Skeletal muscle tissue (tissue), 3 donors: ENCODE measurements at regions not wholly inside any gene's neighbourhood (a gene's known extent, or its start where the extent isn't known, plus 50 kb on each side); places are given as distances from the start of the nearest gene placed in this dataset.
A peak's percentile ranks its signal among the peaks of the same experiment; 100 is the strongest.

Source experiments
- H3K27ac ChIP-seq: one replicate; pipeline ENCODE4 v1.7.0; 2013; ENCODE audit warnings: mild to moderate bottlenecking, low read depth, low read length, inconsistent platforms
- H3K27me3 ChIP-seq, 3 donors: one replicate each; pipeline ENCODE4 v1.7.0; 2013; ENCODE audit warnings: low read length in 3 of 3; ENCODE audit not compliant: control insufficient read depth in 3 of 3, insufficient read depth in 3 of 3
- H3K36me3 ChIP-seq, 3 donors: one replicate each; pipeline ENCODE4 v1.7.0; 2013; ENCODE audit warnings: low read length in 3 of 3; ENCODE audit not compliant: control insufficient read depth in 3 of 3, insufficient read depth in 3 of 3
- H3K4me1 ChIP-seq, 3 donors: one replicate each; pipeline ENCODE4 v1.7.0; 2013; ENCODE audit warnings: low read length in 3 of 3, mild to moderate bottlenecking in 3 of 3; ENCODE audit not compliant: control insufficient read depth in 3 of 3, insufficient read depth in 3 of 3
- H3K4me3 ChIP-seq, 3 donors: one replicate each; pipeline ENCODE4 v1.7.0; 2013; ENCODE audit warnings: low read length in 3 of 3
- H3K9ac ChIP-seq, 3 donors: one replicate each; pipeline ENCODE4 v1.7.0; 2013; ENCODE audit warnings: low read length in 3 of 3, mild to moderate bottlenecking in 3 of 3, moderate library complexity in 2 of 3, low read depth in 1 of 3
- H3K9me3 ChIP-seq, 3 donors: one replicate each; pipeline ENCODE4 v1.7.0; 2013; ENCODE audit warnings: low read length in 3 of 3; ENCODE audit not compliant: control insufficient read depth in 3 of 3
- donor health status: Osteomylitis.

- H3K4me1 ChIP-seq: no peaks in the 10 kb centered on the region
- no peaks in the 10 kb centered on the region for H3K36me3 ChIP-seq
- no peak overlapping the region for H3K4me3 ChIP-seq
- H3K27ac ChIP-seq: no peak overlapping the region
- H3K27me3 ChIP-seq: no peaks in the 10 kb centered on the region
- no peaks in the 10 kb centered on the region for H3K9me3 ChIP-seq
- no peak overlapping the region for H3K9ac ChIP-seq
These were observed 55.1 kb upstream of the SLC25A26 start for GRCh38 chr3:66165660-66166059.

GRCh38 chr3:66164155-66164554, 56.6 kb upstream of the SLC25A26 start:
- H3K9me3 ChIP-seq: no peaks in the 10 kb centered on the region
- no peak overlapping the region for H3K9ac ChIP-seq
- no peaks in the 10 kb centered on the region for H3K27me3 ChIP-seq
- H3K4me1 ChIP-seq: no peaks in the 10 kb centered on the region
- no peak overlapping the region for H3K4me3 ChIP-seq
- H3K27ac ChIP-seq: no peak overlapping the region
- H3K36me3 ChIP-seq: no peaks in the 10 kb centered on the region

- no peak overlapping the region for H3K27ac ChIP-seq
- H3K36me3 ChIP-seq: no peaks in the 10 kb centered on the region
- H3K9ac ChIP-seq: no peak overlapping the region
- no peak overlapping the region for H3K4me3 ChIP-seq
- H3K27me3 ChIP-seq: no peaks in the 10 kb centered on the region
- no peaks in the 10 kb centered on the region for H3K9me3 ChIP-seq
- no peaks in the 10 kb centered on the region for H3K4me1 ChIP-seq
These were observed 57.6 kb upstream of the SLC25A26 start for GRCh38 chr3:66163222-66163621.

- Histone ChIP-seq H3K27me3 (no peaks in the 10 kb centered on the region), H3K9ac (no peak overlapping the region), H3K4me1 (no peaks in the 10 kb centered on the region), H3K4me3 (no peak overlapping the region), H3K36me3 (no peaks in the 10 kb centered on the region), H3K9me3 (no peaks in the 10 kb centered on the region), H3K27ac (no peak overlapping the region)
These were observed 58.0 kb upstream of the SLC25A26 start for GRCh38 chr3:66162766-66163165.

GRCh38 chr3:66158933-66159683, 61.7 kb upstream of the SLC25A26 start:
- H3K36me3 ChIP-seq: no peaks in the 10 kb centered on the region
- no peak overlapping the region for H3K9ac ChIP-seq
- H3K27ac ChIP-seq: no peak overlapping the region
- H3K4me1 ChIP-seq: peaks cover 0 to 2% (median 2%) of the 10 kb centered on the region in 3 donors
- no peak overlapping the region for H3K4me3 ChIP-seq
- H3K9me3 ChIP-seq: no peaks in the 10 kb centered on the region
- H3K27me3 ChIP-seq: no peaks in the 10 kb centered on the region

GRCh38 chr3:66154444-66154861, 66.3 kb upstream of the SLC25A26 start:
- Histone ChIP-seq H3K4me3 (peak overlapping the region; percentile 53 to 80 (median 76)), H3K27ac (peak overlapping the region; percentile 58), H3K9me3 (no peaks in the 10 kb centered on the region), H3K4me1 (peaks cover 4 to 8% (median 6%) of the 10 kb centered on the region in 3 donors), H3K36me3 (no peaks in the 10 kb centered on the region), H3K9ac (peak overlapping the region; percentile 64 to 85 (median 81)), H3K27me3 (no peaks in the 10 kb centered on the region)

GRCh38 chr3:66153481-66154443, 67.0 kb upstream of the SLC25A26 start:
- no peaks in the 10 kb centered on the region for H3K27me3 ChIP-seq
- peak overlapping the region; percentile 64 to 85 (median 81) for H3K9ac ChIP-seq
- peak overlapping the region; percentile 58 for H3K27ac ChIP-seq
- no peaks in the 10 kb centered on the region for H3K9me3 ChIP-seq
- peak overlapping the region; percentile 53 to 80 (median 76) for H3K4me3 ChIP-seq
- peaks cover 4 to 8% (median 6%) of the 10 kb centered on the region in 3 donors for H3K4me1 ChIP-seq
- H3K36me3 ChIP-seq: no peaks in the 10 kb centered on the region

GRCh38 chr3:66152336-66152735, 68.5 kb upstream of the SLC25A26 start:
- no peak overlapping the region for H3K4me3 ChIP-seq
- no peak overlapping the region for H3K9ac ChIP-seq
- no peak overlapping the region for H3K27ac ChIP-seq
- H3K36me3 ChIP-seq: no peaks in the 10 kb centered on the region
- H3K4me1 ChIP-seq: peaks cover 4 to 8% (median 6%) of the 10 kb centered on the region in 3 donors
- no peaks in the 10 kb centered on the region for H3K27me3 ChIP-seq
- no peaks in the 10 kb centered on the region for H3K9me3 ChIP-seq

- no peaks in the 10 kb centered on the region for H3K27me3 ChIP-seq
- H3K9me3 ChIP-seq: no peaks in the 10 kb centered on the region
- H3K27ac ChIP-seq: no peak overlapping the region
- H3K36me3 ChIP-seq: no peaks in the 10 kb centered on the region
- H3K4me3 ChIP-seq: no peak overlapping the region
- peaks cover 4 to 8% (median 6%) of the 10 kb centered on the region in 3 donors for H3K4me1 ChIP-seq
- no peak overlapping the region for H3K9ac ChIP-seq
These were observed 69.8 kb upstream of the SLC25A26 start for GRCh38 chr3:66150977-66151376.

GRCh38 chr3:66149269-66149668, 71.5 kb upstream of the SLC25A26 start:
- Histone ChIP-seq H3K4me3 (no peak overlapping the region), H3K27me3 (no peaks in the 10 kb centered on the region), H3K9me3 (no peaks in the 10 kb centered on the region), H3K4me1 (peaks cover 4 to 6% (median 6%) of the 10 kb centered on the region in 3 donors), H3K36me3 (no peaks in the 10 kb centered on the region), H3K27ac (no peak overlapping the region), H3K9ac (no peak overlapping the region)
